RCC 7860 (cell line): ENCODE measurements at regions not wholly inside any gene's neighbourhood (a gene's known extent, or its start where the extent isn't known, plus 50 kb on each side); places are given as distances from the start of the nearest gene placed in this dataset.
A peak's percentile ranks its signal among the peaks of the same experiment; 100 is the strongest.

Experiments
- DNase-seq: peaks from one replicate; pipeline ENCODE4 v3.0.0-alpha.2; 2015; ENCODE audit warnings: low spot score
- FAIRE-seq: peaks from 2 replicates; lab custom pipeline; 2012; peaks lifted over from hg19 to GRCh38; lab: Jason Lieb, UNC

GRCh38 chr2:16566701-16567100, 98.9 kb downstream of the CYRIA start:
- DNase-seq: no peak
- FAIRE-seq: no peak

GRCh38 chr2:16565481-16565880, 100.2 kb downstream of the CYRIA start:
- DNase-seq (no peak), FAIRE-seq (no peak)

GRCh38 chr2:16561676-16562075, 104.0 kb downstream of the CYRIA start:
- DNase-seq (no peak), FAIRE-seq (no peak)

GRCh38 chr2:16561251-16561650, 104.4 kb downstream of the CYRIA start:
- DNase-seq (no peak), FAIRE-seq (no peak)

- no peak for DNase-seq
- FAIRE-seq: no peak
These were observed 106.2 kb downstream of the CYRIA start for GRCh38 chr2:16559278-16560067.

GRCh38 chr2:16554060-16554583, 111.5 kb downstream of the CYRIA start:
- no peak for FAIRE-seq

GRCh38 chr2:16553226-16553625, 112.4 kb downstream of the CYRIA start:
- FAIRE-seq (no peak), DNase-seq (no peak)

More at GRCh38 chr2:16554060-16554583, 111.5 kb downstream of the CYRIA start:
- no peak for DNase-seq

- FAIRE-seq (no peak), DNase-seq (no peak)
These were observed 113.4 kb downstream of the CYRIA start for GRCh38 chr2:16552202-16552601.

GRCh38 chr2:16548036-16548435, 117.6 kb downstream of the CYRIA start:
- no peak for DNase-seq
- no peak for FAIRE-seq

GRCh38 chr2:16546128-16546754, 119.4 kb downstream of the CYRIA start:
- FAIRE-seq (no peak), DNase-seq (peak; percentile 25)

- DNase-seq (no peak), FAIRE-seq (no peak)
These were observed 126.9 kb downstream of the CYRIA start for GRCh38 chr2:16538707-16539106.

- DNase-seq (no peak), FAIRE-seq (no peak)
These were observed 128.3 kb downstream of the CYRIA start for GRCh38 chr2:16537347-16537746.

GRCh38 chr2:16526193-16526592, 139.4 kb downstream of the CYRIA start:
- FAIRE-seq (no peak), DNase-seq (no peak)

GRCh38 chr2:16525265-16525887, 140.3 kb downstream of the CYRIA start:
- FAIRE-seq: no peak

GRCh38 chr2:16523711-16524110, 141.9 kb downstream of the CYRIA start:
- FAIRE-seq (no peak), DNase-seq (no peak)

More at GRCh38 chr2:16525265-16525887, 140.3 kb downstream of the CYRIA start:
- DNase-seq: no peak

- no peak for FAIRE-seq
These were observed 143.4 kb downstream of the CYRIA start for GRCh38 chr2:16522031-16522831.

GRCh38 chr2:16520891-16521290, 144.7 kb downstream of the CYRIA start:
- FAIRE-seq (no peak), DNase-seq (no peak)

More at GRCh38 chr2:16522031-16522831, 143.4 kb downstream of the CYRIA start:
- DNase-seq: no peak

- no peak for DNase-seq
- no peak for FAIRE-seq
These were observed 149.9 kb downstream of the CYRIA start for GRCh38 chr2:16515696-16516095.

- no peak for FAIRE-seq
These were observed 152.0 kb downstream of the CYRIA start for GRCh38 chr2:16513626-16514025.

GRCh38 chr2:16511041-16511440, 154.6 kb downstream of the CYRIA start:
- FAIRE-seq (no peak), DNase-seq (no peak)

More at GRCh38 chr2:16513626-16514025, 152.0 kb downstream of the CYRIA start:
- DNase-seq: no peak

- no peak for FAIRE-seq
These were observed 156.6 kb downstream of the CYRIA start for GRCh38 chr2:16509042-16509441.

More at GRCh38 chr2:16509042-16509441, 156.6 kb downstream of the CYRIA start:
- no peak for DNase-seq
